Neural cell (in vitro differentiated cells): ENCODE measurements at regions not wholly inside any gene's neighbourhood (a gene's known extent, or its start where the extent isn't known, plus 50 kb on each side); places are given as distances from the start of the nearest gene placed in this dataset.

Experiments used
- H2AFZ ChIP-seq: fragments of 200-600, 300-800 bp; sonication (generic), shearing (Covaris generic); 2 replicates; pipeline ENCODE4 v1.6.0; 2014; ENCODE audit warnings: low read depth, mild to moderate bottlenecking, antibody characterized with exemption, low read length, moderate library complexity
- H3F3A ChIP-seq: fragments of 200-600 bp; shearing (Covaris generic); 2 replicates; pipeline ENCODE4 v1.6.1; 2016; ENCODE audit warnings: mild to moderate bottlenecking, moderate library complexity, mixed read lengths, antibody characterized with exemption, low read length; ENCODE audit not compliant: insufficient read depth, poor library complexity, severe bottlenecking
- H3K27ac ChIP-seq: fragments of 200-600, 300-800 bp; sonication (generic), shearing (Covaris generic); 2 replicates; pipeline ENCODE4 v1.5.1; 2014; ENCODE audit warnings: mild to moderate bottlenecking, low read length, moderate library complexity
- H3K27me3 ChIP-seq: fragments of 300-800, 200-600 bp; sonication (generic), shearing (Covaris generic); 2 replicates; pipeline ENCODE4 v1.6.0; 2014; ENCODE audit warnings: mild to moderate bottlenecking, low read depth, low read length, moderate library complexity; ENCODE audit not compliant: insufficient read depth
- H3K36me3 ChIP-seq: fragments of 300-800, 200-600 bp; sonication (generic), shearing (Covaris generic); 2 replicates; pipeline ENCODE4 v1.5.1; 2014; ENCODE audit warnings: mild to moderate bottlenecking, antibody characterized with exemption, low read length, moderate library complexity; ENCODE audit not compliant: insufficient read depth
- H3K4me2 ChIP-seq: fragments of 300-800, 200-600 bp; sonication (generic), shearing (Covaris generic); 2 replicates; pipeline ENCODE4 v1.6.0; 2014; ENCODE audit warnings: mild to moderate bottlenecking, low read length
- H3K4me3 ChIP-seq: fragments of 300-800, 200-600 bp; sonication (generic), shearing (Covaris generic); 2 replicates; pipeline ENCODE4 v1.5.1; 2014; ENCODE audit warnings: mild to moderate bottlenecking, low read length, moderate library complexity
- H3K79me2 ChIP-seq: fragments of 200-600 bp; shearing (Covaris generic); replicated peaks from 2 replicates; pipeline ENCODE4 v1.6.0; 2014; ENCODE audit warnings: mild to moderate bottlenecking, low read length, moderate library complexity; ENCODE audit not compliant: insufficient read depth
- H3K9ac ChIP-seq: fragments of 300-800, 200-600 bp; sonication (generic), shearing (Covaris generic); 2 replicates; pipeline ENCODE4 v1.6.1; 2016; ENCODE audit warnings: mild to moderate bottlenecking, low read length, mixed read lengths
- H3K9me2 ChIP-seq: fragments of 200-600 bp; shearing (Covaris generic); 2 replicates; pipeline ENCODE4 v1.6.1; 2016; ENCODE audit warnings: mild to moderate bottlenecking, low read length, mixed read lengths; ENCODE audit not compliant: insufficient read depth
- H3K9me3 ChIP-seq: fragments of 200-600, 300-800 bp; sonication (generic), shearing (Covaris generic); 2 replicates; pipeline ENCODE4 v1.6.1; 2016; ENCODE audit warnings: mild to moderate bottlenecking, mixed run types, low read length, moderate library complexity, mixed read lengths
- H4K20me1 ChIP-seq: fragments of 200-600 bp; shearing (Covaris generic); 2 replicates; pipeline ENCODE4 v1.6.1; 2016; ENCODE audit warnings: mild to moderate bottlenecking, mixed run types; ENCODE audit not compliant: insufficient read depth
- EP300 ChIP-seq: fragments of 450-650 bp; conservative IDR thresholded peaks from 2 replicates; pipeline ENCODE4 v1.6.1; 2014; ENCODE audit warnings: antibody characterized with exemption, mild to moderate bottlenecking, moderate library complexity; ENCODE audit not compliant: poor library complexity, severe bottlenecking
- EZH2 ChIP-seq: fragments of 200-600, 300-800 bp; shearing (Covaris generic), sonication (generic); IDR thresholded peaks from 2 replicates; pipeline ENCODE4 v1.6.1; 2014; ENCODE audit warnings: antibody characterized with exemption, low read length, borderline replicate concordance, mild to moderate bottlenecking; ENCODE audit not compliant: insufficient read depth, poor library complexity, severe bottlenecking
- MXI1 ChIP-seq: fragments of 450-650 bp; conservative IDR thresholded peaks from 2 replicates; pipeline ENCODE4 v1.6.1; 2014; ENCODE audit warnings: antibody characterized with exemption, mild to moderate bottlenecking; ENCODE audit not compliant: poor library complexity, severe bottlenecking
- POLR2AphosphoS5 ChIP-seq: IDR thresholded peaks from 2 replicates; pipeline ENCODE4 v1.6.1; 2012
- RAD21 ChIP-seq: fragments of 450-650 bp; conservative IDR thresholded peaks from 2 replicates; pipeline ENCODE4 v1.6.1; 2014; ENCODE audit warnings: antibody characterized with exemption, mild to moderate bottlenecking, moderate library complexity
- SMC3 ChIP-seq: fragments of 450-650 bp; conservative IDR thresholded peaks from 2 replicates; pipeline ENCODE4 v1.6.1; 2014; ENCODE audit warnings: antibody characterized with exemption, mild to moderate bottlenecking, moderate library complexity; ENCODE audit not compliant: poor library complexity
- TAF1 ChIP-seq: IDR thresholded peaks from 2 replicates; pipeline ENCODE4 v1.6.1; 2012; ENCODE audit warnings: low read depth
- TF ChIP-seq, protein P1 (sequence below): IDR thresholded peaks from 2 replicates; pipeline ENCODE4 v1.6.1; 2012; ENCODE audit warnings: borderline replicate concordance
- TF ChIP-seq, protein P2 (sequence below): fragments of 450-650 bp; IDR thresholded peaks from 2 replicates; pipeline ENCODE4 v1.5.1; 2014; ENCODE audit warnings: antibody characterized with exemption, mild to moderate bottlenecking, moderate library complexity; ENCODE audit not compliant: poor library complexity, severe bottlenecking

DNA sequence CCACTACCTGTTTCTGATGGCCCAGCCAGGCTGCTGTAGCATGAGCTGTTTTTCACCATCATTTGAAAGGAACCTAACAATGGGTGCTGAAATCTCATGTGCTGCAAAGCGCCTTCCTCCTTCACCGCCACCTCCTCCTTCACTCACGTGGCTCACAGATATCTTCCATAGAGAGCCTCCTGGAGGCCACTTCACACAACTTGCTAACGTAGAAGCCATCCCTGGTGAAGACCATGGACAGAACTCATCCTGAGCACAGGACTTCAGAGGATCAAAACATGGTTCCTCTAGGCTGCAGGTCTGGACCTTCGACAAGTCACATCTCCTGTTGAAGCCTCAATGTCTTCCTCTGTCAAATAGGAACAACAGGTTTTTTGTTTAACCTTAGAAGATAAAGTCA is 155.5 kb upstream of the RAD23B start:
- no peak overlapping the region for H3K4me2 ChIP-seq
- no peaks in the 10 kb centered on the region for H3K9me3 ChIP-seq
- no peaks in the 10 kb centered on the region for H3F3A ChIP-seq
- no peaks in the 10 kb centered on the region for H3K79me2 ChIP-seq
- H2AFZ ChIP-seq = no peak overlapping the region
- H3K27me3 ChIP-seq = no peaks in the 10 kb centered on the region
- TF ChIP-seq SMC3 (no peak), EZH2 (no peak), POLR2AphosphoS5 (no peak), TAF1 (no peak), MXI1 (no peak), RAD21 (no peak), EP300 (no peak)
- TF ChIP-seq, protein P1, sequence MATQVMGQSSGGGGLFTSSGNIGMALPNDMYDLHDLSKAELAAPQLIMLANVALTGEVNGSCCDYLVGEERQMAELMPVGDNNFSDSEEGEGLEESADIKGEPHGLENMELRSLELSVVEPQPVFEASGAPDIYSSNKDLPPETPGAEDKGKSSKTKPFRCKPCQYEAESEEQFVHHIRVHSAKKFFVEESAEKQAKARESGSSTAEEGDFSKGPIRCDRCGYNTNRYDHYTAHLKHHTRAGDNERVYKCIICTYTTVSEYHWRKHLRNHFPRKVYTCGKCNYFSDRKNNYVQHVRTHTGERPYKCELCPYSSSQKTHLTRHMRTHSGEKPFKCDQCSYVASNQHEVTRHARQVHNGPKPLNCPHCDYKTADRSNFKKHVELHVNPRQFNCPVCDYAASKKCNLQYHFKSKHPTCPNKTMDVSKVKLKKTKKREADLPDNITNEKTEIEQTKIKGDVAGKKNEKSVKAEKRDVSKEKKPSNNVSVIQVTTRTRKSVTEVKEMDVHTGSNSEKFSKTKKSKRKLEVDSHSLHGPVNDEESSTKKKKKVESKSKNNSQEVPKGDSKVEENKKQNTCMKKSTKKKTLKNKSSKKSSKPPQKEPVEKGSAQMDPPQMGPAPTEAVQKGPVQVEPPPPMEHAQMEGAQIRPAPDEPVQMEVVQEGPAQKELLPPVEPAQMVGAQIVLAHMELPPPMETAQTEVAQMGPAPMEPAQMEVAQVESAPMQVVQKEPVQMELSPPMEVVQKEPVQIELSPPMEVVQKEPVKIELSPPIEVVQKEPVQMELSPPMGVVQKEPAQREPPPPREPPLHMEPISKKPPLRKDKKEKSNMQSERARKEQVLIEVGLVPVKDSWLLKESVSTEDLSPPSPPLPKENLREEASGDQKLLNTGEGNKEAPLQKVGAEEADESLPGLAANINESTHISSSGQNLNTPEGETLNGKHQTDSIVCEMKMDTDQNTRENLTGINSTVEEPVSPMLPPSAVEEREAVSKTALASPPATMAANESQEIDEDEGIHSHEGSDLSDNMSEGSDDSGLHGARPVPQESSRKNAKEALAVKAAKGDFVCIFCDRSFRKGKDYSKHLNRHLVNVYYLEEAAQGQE = no peak
- TF ChIP-seq, protein P2, sequence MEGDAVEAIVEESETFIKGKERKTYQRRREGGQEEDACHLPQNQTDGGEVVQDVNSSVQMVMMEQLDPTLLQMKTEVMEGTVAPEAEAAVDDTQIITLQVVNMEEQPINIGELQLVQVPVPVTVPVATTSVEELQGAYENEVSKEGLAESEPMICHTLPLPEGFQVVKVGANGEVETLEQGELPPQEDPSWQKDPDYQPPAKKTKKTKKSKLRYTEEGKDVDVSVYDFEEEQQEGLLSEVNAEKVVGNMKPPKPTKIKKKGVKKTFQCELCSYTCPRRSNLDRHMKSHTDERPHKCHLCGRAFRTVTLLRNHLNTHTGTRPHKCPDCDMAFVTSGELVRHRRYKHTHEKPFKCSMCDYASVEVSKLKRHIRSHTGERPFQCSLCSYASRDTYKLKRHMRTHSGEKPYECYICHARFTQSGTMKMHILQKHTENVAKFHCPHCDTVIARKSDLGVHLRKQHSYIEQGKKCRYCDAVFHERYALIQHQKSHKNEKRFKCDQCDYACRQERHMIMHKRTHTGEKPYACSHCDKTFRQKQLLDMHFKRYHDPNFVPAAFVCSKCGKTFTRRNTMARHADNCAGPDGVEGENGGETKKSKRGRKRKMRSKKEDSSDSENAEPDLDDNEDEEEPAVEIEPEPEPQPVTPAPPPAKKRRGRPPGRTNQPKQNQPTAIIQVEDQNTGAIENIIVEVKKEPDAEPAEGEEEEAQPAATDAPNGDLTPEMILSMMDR = no peak
- no peak overlapping the region for H3K4me3 ChIP-seq
- H4K20me1 ChIP-seq = no peaks in the 10 kb centered on the region
- H3K9ac ChIP-seq = no peak overlapping the region
- H3K36me3 ChIP-seq = no peaks in the 10 kb centered on the region
- H3K27ac ChIP-seq = no peak overlapping the region
- H3K9me2 ChIP-seq = no peaks in the 10 kb centered on the region

DNA sequence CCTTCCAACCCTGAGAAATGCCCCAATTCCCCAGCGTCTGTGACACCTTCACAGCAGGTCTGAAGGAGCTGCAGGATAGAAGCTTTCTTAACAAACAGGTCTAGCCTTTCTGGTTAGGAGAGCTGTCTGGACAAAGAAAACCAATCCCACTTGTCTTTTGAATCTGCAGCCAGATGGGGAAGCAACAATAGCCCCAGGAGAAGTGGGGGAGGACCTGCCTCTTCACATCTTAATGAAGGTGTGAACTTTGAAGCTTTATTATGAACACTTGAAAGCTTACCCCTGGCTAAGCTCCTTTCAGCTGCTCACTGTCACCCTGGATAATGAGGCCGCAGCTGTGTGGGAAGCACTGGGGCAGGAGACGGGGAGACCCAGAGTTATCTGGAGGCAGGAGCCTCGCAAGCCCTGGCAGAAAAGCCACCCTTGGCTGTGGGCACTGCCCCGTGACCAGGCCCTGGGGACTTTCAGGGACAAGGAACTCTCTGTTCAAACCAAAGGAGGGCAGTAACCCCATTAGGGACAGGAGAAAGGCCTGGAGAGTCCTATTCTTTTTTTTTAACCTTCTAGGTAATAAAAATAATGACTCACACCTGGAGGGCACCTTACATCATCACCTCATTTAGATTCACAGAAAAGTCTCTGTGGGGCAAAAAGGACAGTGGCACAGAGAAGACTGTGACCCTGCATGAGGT is 151.8 kb upstream of the RAD23B start:
- TF ChIP-seq SMC3 (no peak), RAD21 (no peak), EZH2 (no peak), EP300 (no peak), MXI1 (no peak), TAF1 (no peak), POLR2AphosphoS5 (no peak)
- TF ChIP-seq, protein P1 = no peak
- TF ChIP-seq, protein P2 = no peak
- Histone ChIP-seq H3K79me2 (no peaks in the 10 kb centered on the region), H3K27ac (no peak overlapping the region)

More for the DNA sequence above, 151.8 kb upstream of the RAD23B start:
- H3K9me3 ChIP-seq = no peaks in the 10 kb centered on the region
- no peak overlapping the region for H3K9ac ChIP-seq
- H3K27me3 ChIP-seq = no peaks in the 10 kb centered on the region
- H3F3A ChIP-seq = no peaks in the 10 kb centered on the region
- no peaks in the 10 kb centered on the region for H4K20me1 ChIP-seq
- H3K4me2 ChIP-seq = no peak overlapping the region
- H3K9me2 ChIP-seq = no peaks in the 10 kb centered on the region
- no peak overlapping the region for H3K4me3 ChIP-seq
- no peaks in the 10 kb centered on the region for H3K36me3 ChIP-seq
- H2AFZ ChIP-seq = no peak overlapping the region
